SK-N-SH (cell line): ENCODE measurements at regions not wholly inside any gene's neighbourhood (a gene's known extent, or its start where the extent isn't known, plus 50 kb on each side); places are given as distances from the start of the nearest gene placed in this dataset.

ENCODE experiments used
- CTCF ChIA-PET: fragments of 300-600, 350-600 bp; formaldehyde crosslinking; extraction: SDS; loops from one replicate; lab custom pipeline; 2021; lab: Yijun Ruan, JAX
- POLR2A ChIA-PET: fragments of 350-600 bp; sonication (Branson Sonifier 250); formaldehyde crosslinking; extraction: SDS; loops from one replicate; lab custom pipeline; 2020; ENCODE audit warnings: antibody characterized with exemption, inconsistent platforms; lab: Yijun Ruan, JAX
- DNase-seq: peaks from one replicate; pipeline ENCODE4 v3.0.0; 2012
- H2AFZ ChIP-seq: fragments of 200-600 bp; sonication (generic); 2 replicates; pipeline ENCODE4 v1.8.1; 2016; ENCODE audit warnings: antibody characterized with exemption, mild to moderate bottlenecking, low read depth
- H3F3A ChIP-seq: fragments of 200-600 bp; sonication (generic); replicated peaks from 2 replicates; pipeline ENCODE3; 2016; ENCODE audit warnings: antibody characterized with exemption, mild to moderate bottlenecking; ENCODE audit not compliant: insufficient read depth
- H3K27ac ChIP-seq, 2 experiments: fragments of 200-500 bp in 1 of 2; fragments of 200-600 bp in 1 of 2; sonication (Bioruptor generic) in 1 of 2; sonication (generic), shearing (Covaris generic) in 1 of 2; 2 replicates each; pipeline versions ENCODE4 v1.5.1 to v1.6.1; 2014 to 2016; ENCODE audit warnings: low read depth in 2 of 2, inconsistent platforms in 1 of 2, low read length in 1 of 2, mild to moderate bottlenecking in 1 of 2, mixed read lengths in 1 of 2
- H3K27me3 ChIP-seq: fragments of 200-600 bp; sonication (generic), shearing (Covaris generic); 2 replicates; pipeline ENCODE4 v1.6.1; 2016; ENCODE audit warnings: mixed run types; ENCODE audit not compliant: insufficient read depth
- H3K36me3 ChIP-seq, 2 experiments: fragments of 200-500 bp in 1 of 2; fragments of 200-600 bp in 1 of 2; sonication (Bioruptor generic) in 1 of 2; sonication (generic) in 1 of 2; replicated peaks in 1 of 2; 2 replicates each; pipeline versions ENCODE3 to v1.5.1; 2014 to 2016; ENCODE audit warnings: low read length in 1 of 2, mild to moderate bottlenecking in 1 of 2; ENCODE audit not compliant: insufficient read depth in 2 of 2, control insufficient read depth in 1 of 2
- H3K4me1 ChIP-seq, 2 experiments: fragments of 200-500 bp in 1 of 2; fragments of 200-600 bp in 1 of 2; sonication (Bioruptor generic) in 1 of 2; sonication (generic), shearing (Covaris generic) in 1 of 2; 2 replicates each; pipeline versions ENCODE4 v1.5.1 to v1.6.1; 2014 to 2016; ENCODE audit warnings: low read depth in 1 of 2, low read length in 1 of 2, mixed run types in 1 of 2; ENCODE audit not compliant: insufficient read depth in 2 of 2, control insufficient read depth in 1 of 2
- H3K4me2 ChIP-seq: fragments of 200-600 bp; sonication (generic), shearing (Covaris generic); 2 replicates; pipeline ENCODE4 v1.6.1; 2017; ENCODE audit warnings: mixed run types
- H3K4me3 ChIP-seq, 2 experiments: fragments of 200-500 bp in 1 of 2; fragments of 200-600 bp in 1 of 2; sonication (Bioruptor generic) in 1 of 2; sonication (generic), shearing (Covaris generic) in 1 of 2; 2 replicates each; pipeline versions ENCODE4 v1.5.1 to v1.8.1; 2014 to 2016; ENCODE audit warnings: low read depth in 2 of 2, inconsistent platforms in 1 of 2, low read length in 1 of 2, mild to moderate bottlenecking in 1 of 2, mixed read lengths in 1 of 2, moderate library complexity in 1 of 2
- H3K79me2 ChIP-seq: fragments of 200-600 bp; sonication (generic); 2 replicates; pipeline ENCODE4 v1.8.1; 2017; ENCODE audit warnings: mild to moderate bottlenecking; ENCODE audit not compliant: insufficient read depth
- H3K9ac ChIP-seq: fragments of 200-600 bp; sonication (generic); 2 replicates; pipeline ENCODE4 v1.6.1; 2017; ENCODE audit warnings: mixed run types
- H3K9me2 ChIP-seq: fragments of 200-600 bp; sonication (generic); 2 replicates; pipeline ENCODE4 v1.6.1; 2017; ENCODE audit warnings: mixed run types
- H3K9me3 ChIP-seq: fragments of 200-600 bp; sonication (generic); 2 replicates; pipeline ENCODE4 v1.6.1; 2017; ENCODE audit warnings: mixed run types, mild to moderate bottlenecking, moderate library complexity
- H4K20me1 ChIP-seq: fragments of 200-600 bp; sonication (generic); 2 replicates; pipeline ENCODE4 v1.6.1; 2017; ENCODE audit warnings: mild to moderate bottlenecking, mixed run types; ENCODE audit not compliant: insufficient read depth
- CHD2 ChIP-seq: fragments of 150-350 bp; IDR thresholded peaks from 2 replicates; pipeline ENCODE4 v1.6.1; 2018; ENCODE audit warnings: low read length; ENCODE audit not compliant: partially characterized antibody
- EP300 ChIP-seq, 2 experiments: IDR thresholded peaks; 2 replicates each; pipeline versions ENCODE4 v1.4.0 to v1.6.1; 2012; ENCODE audit warnings: borderline replicate concordance in 1 of 2, low read depth in 1 of 2, low read length in 1 of 2
- EZH2phosphoT487 ChIP-seq: fragments of 200-600 bp; sonication (generic); IDR thresholded peaks from 2 replicates; pipeline ENCODE4 v1.6.1; 2017; ENCODE audit warnings: low read depth, mixed run types, mild to moderate bottlenecking, antibody characterized with exemption, moderate library complexity, borderline replicate concordance
- FOSL2 ChIP-seq: IDR thresholded peaks from 2 replicates; pipeline ENCODE4 v1.4.0; 2012; ENCODE audit warnings: low read depth, mild to moderate bottlenecking, moderate library complexity, borderline replicate concordance
- FOXM1 ChIP-seq: IDR thresholded peaks from 2 replicates; pipeline ENCODE4 v1.4.0; 2012; ENCODE audit warnings: low read depth, mild to moderate bottlenecking
- GABPA ChIP-seq: IDR thresholded peaks from 2 replicates; pipeline ENCODE4 v1.4.0; 2012; ENCODE audit warnings: low read depth, mild to moderate bottlenecking
- GATA2 ChIP-seq: sonication (generic); formaldehyde crosslinking; IDR thresholded peaks from 2 replicates; pipeline ENCODE4 v1.5.0; 2020; ENCODE audit warnings: mild to moderate bottlenecking, missing genetic modification reagents
- MEF2A ChIP-seq: IDR thresholded peaks from 2 replicates; pipeline ENCODE4 v1.4.0; 2012; ENCODE audit warnings: low read depth, borderline replicate concordance
- NFIC ChIP-seq: IDR thresholded peaks from 2 replicates; pipeline ENCODE4 v1.4.0; 2012; ENCODE audit warnings: borderline replicate concordance
- POLR2AphosphoS5 ChIP-seq: IDR thresholded peaks from 2 replicates; pipeline ENCODE4 v1.6.1; 2012; ENCODE audit warnings: low read depth, low read length
- RAD21 ChIP-seq: IDR thresholded peaks from 2 replicates; pipeline ENCODE4 v1.6.1; 2012; ENCODE audit warnings: mild to moderate bottlenecking, low read length
- RCOR1 ChIP-seq: fragments of 150-350 bp; IDR thresholded peaks from 2 replicates; pipeline ENCODE4 v1.6.1; 2017; ENCODE audit warnings: antibody characterized with exemption, low read length
- RFX5 ChIP-seq: IDR thresholded peaks from 2 replicates; pipeline ENCODE4 v1.6.1; 2012; ENCODE audit warnings: mild to moderate bottlenecking, improper control_type of control experiment, low read length
- RXRA ChIP-seq: IDR thresholded peaks from 2 replicates; pipeline ENCODE4 v1.4.0; 2012; ENCODE audit warnings: low read depth, mild to moderate bottlenecking, borderline replicate concordance
- SMC3 ChIP-seq: IDR thresholded peaks from 2 replicates; pipeline ENCODE4 v1.6.1; 2012; ENCODE audit warnings: low read depth, low read length, improper control_type of control experiment
- TAF1 ChIP-seq: IDR thresholded peaks from 2 replicates; pipeline ENCODE4 v1.6.1; 2012; ENCODE audit warnings: low read depth, mild to moderate bottlenecking, low read length, moderate library complexity, borderline replicate concordance
- WGBS: methylation state at CpG from one replicate; pipeline ENCODE4 v1.1.6; 2017; ENCODE audit warnings: low lambda C conversion rate; 5-methylcytosine and 5-hydroxymethylcytosine counted together
- TF ChIP-seq, protein P1 (sequence below): fragments of 200-600 bp; sonication (generic); IDR thresholded peaks from 2 replicates; pipeline ENCODE4 v1.6.1; 2017; ENCODE audit warnings: antibody characterized with exemption, mild to moderate bottlenecking, moderate library complexity
- TF ChIP-seq, protein P2 (sequence below): IDR thresholded peaks from 2 replicates; pipeline ENCODE4 v1.4.0; 2012; ENCODE audit warnings: low read depth, borderline replicate concordance
- TF ChIP-seq, protein P3 (sequence below): IDR thresholded peaks from 2 replicates; pipeline ENCODE4; 2012
- TF ChIP-seq, protein P4 (sequence below): IDR thresholded peaks from 2 replicates; pipeline ENCODE4 v1.6.1; 2012; ENCODE audit warnings: mild to moderate bottlenecking, low read depth, low read length, moderate library complexity

DNA sequence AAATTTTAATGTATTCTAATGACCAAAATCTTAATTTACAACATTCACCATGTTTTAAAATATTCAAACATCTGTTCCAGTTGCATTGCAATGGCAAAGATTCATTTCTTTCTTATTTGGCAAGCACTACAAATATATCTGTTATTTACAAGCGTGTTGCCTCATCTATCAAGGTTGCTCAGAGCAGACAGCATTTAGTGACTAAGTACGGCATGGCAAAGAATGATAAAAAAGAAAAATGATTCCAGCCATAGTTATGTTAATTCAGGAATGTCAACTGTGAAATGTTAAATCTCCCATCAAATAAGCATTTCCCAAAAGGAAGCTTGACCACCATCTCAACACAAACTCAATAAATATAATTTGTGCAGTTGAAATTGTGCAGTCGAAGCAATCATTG is 312.1 kb downstream of the SEC23A start (continued):
- TF ChIP-seq FOXM1 (no peak), POLR2AphosphoS5 (no peak), TAF1 (no peak)

DNA sequence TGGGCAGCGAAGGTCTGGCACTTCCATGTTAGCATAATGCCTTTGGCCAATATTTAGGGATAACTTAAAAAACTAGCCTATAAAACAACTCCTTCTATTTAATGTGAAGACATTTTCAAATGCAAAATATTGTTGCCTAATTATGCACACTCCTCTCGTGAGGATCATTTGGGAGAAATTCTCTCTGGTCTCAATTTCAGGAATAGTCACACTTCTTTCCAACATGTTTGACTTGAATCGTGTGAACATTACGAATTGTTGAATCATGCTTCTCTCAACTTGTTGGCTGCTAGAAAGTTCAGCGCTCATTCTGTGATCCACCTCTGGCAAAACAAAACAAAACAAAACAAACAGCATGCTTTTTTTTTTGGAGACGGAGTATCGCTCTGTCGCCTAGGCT is 313.2 kb downstream of the SEC23A start:
- H3K27ac ChIP-seq: no peak overlapping the region
- H2AFZ ChIP-seq: no peak overlapping the region
- TF ChIP-seq RAD21: no peak
- no peak for TF ChIP-seq NFIC
- no peak for TF ChIP-seq SMC3
- no peaks in the 10 kb centered on the region for H3K36me3 ChIP-seq
- H4K20me1 ChIP-seq: no peaks in the 10 kb centered on the region
- no peaks in the 10 kb centered on the region for H3K27me3 ChIP-seq
- no peak for DNase-seq
- ChIA-PET POLR2A (no interaction called here), CTCF (no interaction called here)
- WGBS: 11% methylated on average over 8 of the region's 8 CpGs
- no peaks in the 10 kb centered on the region for H3K4me1 ChIP-seq
- H3K9ac ChIP-seq: no peak overlapping the region
- no peaks in the 10 kb centered on the region for H3F3A ChIP-seq
- H3K4me3 ChIP-seq: no peak overlapping the region
- no peaks in the 10 kb centered on the region for H3K9me3 ChIP-seq
- no peaks in the 10 kb centered on the region for H3K9me2 ChIP-seq
- H3K4me2 ChIP-seq: no peak overlapping the region
- H3K79me2 ChIP-seq: no peaks in the 10 kb centered on the region

DNA sequence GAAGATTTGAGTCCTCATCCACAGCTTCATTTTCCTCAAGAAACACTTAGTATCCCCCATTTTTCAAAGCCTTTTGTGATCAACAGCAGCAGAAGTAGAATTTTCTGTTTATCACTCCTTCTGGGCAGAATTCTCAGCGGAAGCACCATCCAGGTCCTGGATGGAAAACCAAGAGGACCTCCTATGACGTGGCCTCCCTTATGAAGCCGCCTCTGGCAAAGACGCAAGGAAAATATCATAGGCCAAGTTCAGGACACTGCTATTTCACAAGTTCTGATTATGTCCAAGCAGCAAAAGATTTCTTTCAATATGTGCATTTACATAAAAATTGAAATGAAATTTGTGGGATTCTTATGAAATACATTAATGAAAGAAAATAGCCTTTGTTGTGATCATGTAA is 315.0 kb downstream of the SEC23A start:
- CTCF ChIA-PET: interaction anchor here (0.6 kb wide), 1 partner anchor 25 kb away, joined by 4 read pairs; no protein-coding TSS in a partner anchor
- TF ChIP-seq, protein P1, sequence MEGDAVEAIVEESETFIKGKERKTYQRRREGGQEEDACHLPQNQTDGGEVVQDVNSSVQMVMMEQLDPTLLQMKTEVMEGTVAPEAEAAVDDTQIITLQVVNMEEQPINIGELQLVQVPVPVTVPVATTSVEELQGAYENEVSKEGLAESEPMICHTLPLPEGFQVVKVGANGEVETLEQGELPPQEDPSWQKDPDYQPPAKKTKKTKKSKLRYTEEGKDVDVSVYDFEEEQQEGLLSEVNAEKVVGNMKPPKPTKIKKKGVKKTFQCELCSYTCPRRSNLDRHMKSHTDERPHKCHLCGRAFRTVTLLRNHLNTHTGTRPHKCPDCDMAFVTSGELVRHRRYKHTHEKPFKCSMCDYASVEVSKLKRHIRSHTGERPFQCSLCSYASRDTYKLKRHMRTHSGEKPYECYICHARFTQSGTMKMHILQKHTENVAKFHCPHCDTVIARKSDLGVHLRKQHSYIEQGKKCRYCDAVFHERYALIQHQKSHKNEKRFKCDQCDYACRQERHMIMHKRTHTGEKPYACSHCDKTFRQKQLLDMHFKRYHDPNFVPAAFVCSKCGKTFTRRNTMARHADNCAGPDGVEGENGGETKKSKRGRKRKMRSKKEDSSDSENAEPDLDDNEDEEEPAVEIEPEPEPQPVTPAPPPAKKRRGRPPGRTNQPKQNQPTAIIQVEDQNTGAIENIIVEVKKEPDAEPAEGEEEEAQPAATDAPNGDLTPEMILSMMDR: no peak
- TF ChIP-seq, protein P2, sequence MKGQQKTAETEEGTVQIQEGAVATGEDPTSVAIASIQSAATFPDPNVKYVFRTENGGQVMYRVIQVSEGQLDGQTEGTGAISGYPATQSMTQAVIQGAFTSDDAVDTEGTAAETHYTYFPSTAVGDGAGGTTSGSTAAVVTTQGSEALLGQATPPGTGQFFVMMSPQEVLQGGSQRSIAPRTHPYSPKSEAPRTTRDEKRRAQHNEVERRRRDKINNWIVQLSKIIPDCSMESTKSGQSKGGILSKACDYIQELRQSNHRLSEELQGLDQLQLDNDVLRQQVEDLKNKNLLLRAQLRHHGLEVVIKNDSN: no peak
- no peak for TF ChIP-seq RFX5
- no peak for TF ChIP-seq CHD2
- no peak for TF ChIP-seq EP300 (IDR thresholded peaks at IDR 0.05; ENCODE audit: borderline replicate concordance in 1 of 2, low read depth in 1 of 2, low read length in 1 of 2)
- TF ChIP-seq SMC3: no peak
- TF ChIP-seq NFIC: no peak
- TF ChIP-seq, protein P3, sequence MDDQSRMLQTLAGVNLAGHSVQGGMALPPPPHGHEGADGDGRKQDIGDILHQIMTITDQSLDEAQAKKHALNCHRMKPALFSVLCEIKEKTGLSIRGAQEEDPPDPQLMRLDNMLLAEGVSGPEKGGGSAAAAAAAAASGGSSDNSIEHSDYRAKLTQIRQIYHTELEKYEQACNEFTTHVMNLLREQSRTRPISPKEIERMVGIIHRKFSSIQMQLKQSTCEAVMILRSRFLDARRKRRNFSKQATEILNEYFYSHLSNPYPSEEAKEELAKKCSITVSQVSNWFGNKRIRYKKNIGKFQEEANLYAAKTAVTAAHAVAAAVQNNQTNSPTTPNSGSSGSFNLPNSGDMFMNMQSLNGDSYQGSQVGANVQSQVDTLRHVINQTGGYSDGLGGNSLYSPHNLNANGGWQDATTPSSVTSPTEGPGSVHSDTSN: no peak
- TF ChIP-seq, protein P4, sequence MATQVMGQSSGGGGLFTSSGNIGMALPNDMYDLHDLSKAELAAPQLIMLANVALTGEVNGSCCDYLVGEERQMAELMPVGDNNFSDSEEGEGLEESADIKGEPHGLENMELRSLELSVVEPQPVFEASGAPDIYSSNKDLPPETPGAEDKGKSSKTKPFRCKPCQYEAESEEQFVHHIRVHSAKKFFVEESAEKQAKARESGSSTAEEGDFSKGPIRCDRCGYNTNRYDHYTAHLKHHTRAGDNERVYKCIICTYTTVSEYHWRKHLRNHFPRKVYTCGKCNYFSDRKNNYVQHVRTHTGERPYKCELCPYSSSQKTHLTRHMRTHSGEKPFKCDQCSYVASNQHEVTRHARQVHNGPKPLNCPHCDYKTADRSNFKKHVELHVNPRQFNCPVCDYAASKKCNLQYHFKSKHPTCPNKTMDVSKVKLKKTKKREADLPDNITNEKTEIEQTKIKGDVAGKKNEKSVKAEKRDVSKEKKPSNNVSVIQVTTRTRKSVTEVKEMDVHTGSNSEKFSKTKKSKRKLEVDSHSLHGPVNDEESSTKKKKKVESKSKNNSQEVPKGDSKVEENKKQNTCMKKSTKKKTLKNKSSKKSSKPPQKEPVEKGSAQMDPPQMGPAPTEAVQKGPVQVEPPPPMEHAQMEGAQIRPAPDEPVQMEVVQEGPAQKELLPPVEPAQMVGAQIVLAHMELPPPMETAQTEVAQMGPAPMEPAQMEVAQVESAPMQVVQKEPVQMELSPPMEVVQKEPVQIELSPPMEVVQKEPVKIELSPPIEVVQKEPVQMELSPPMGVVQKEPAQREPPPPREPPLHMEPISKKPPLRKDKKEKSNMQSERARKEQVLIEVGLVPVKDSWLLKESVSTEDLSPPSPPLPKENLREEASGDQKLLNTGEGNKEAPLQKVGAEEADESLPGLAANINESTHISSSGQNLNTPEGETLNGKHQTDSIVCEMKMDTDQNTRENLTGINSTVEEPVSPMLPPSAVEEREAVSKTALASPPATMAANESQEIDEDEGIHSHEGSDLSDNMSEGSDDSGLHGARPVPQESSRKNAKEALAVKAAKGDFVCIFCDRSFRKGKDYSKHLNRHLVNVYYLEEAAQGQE: no peak
- no peak for TF ChIP-seq RCOR1
- no peak for TF ChIP-seq GABPA
- TF ChIP-seq FOSL2: no peak
- no peak for TF ChIP-seq RXRA
- no peak for TF ChIP-seq GATA2 (CRISPR knock-in tag)
- TF ChIP-seq EZH2phosphoT487: no peak
- TF ChIP-seq POLR2AphosphoS5: no peak
- no peak for TF ChIP-seq RAD21
- no peak for TF ChIP-seq MEF2A

More for the DNA sequence above, 315.0 kb downstream of the SEC23A start:
- Histone ChIP-seq H3K4me1 (no peaks in the 10 kb centered on the region), H3K4me3 (no peak overlapping the region), H3K79me2 (no peaks in the 10 kb centered on the region), H4K20me1 (no peaks in the 10 kb centered on the region), H3K36me3 (no peaks in the 10 kb centered on the region), H3K9ac (no peak overlapping the region), H2AFZ (no peak overlapping the region), H3K9me3 (no peaks in the 10 kb centered on the region), H3F3A (no peaks in the 10 kb centered on the region), H3K27me3 (no peaks in the 10 kb centered on the region), H3K9me2 (no peaks in the 10 kb centered on the region), H3K27ac (no peak overlapping the region), H3K4me2 (no peak overlapping the region)
- POLR2A ChIA-PET: no interaction called here
- WGBS: 37% methylated on average over 4 of the region's 4 CpGs
- DNase-seq: no peak
